GM19240 (cell line): ENCODE measurements at regions not wholly inside any gene's neighbourhood (a gene's known extent, or its start where the extent isn't known, plus 50 kb on each side); places are given as distances from the start of the nearest gene placed in this dataset.
"Not testable (repeated sequence)": the region's sequence is repeated elsewhere in the genome, so short reads cannot be mapped to it uniquely, and the experiment has no call there.

Source experiments
- DNase-seq: peaks from one replicate; pipeline ENCODE4 v3.0.0; 2011; ENCODE audit warnings: low spot score; ENCODE audit not compliant: insufficient read length

- no peak for DNase-seq
Observed at GRCh38 chr5:124894541-124894940, 148.1 kb upstream of the ZNF608 start.

DNA sequence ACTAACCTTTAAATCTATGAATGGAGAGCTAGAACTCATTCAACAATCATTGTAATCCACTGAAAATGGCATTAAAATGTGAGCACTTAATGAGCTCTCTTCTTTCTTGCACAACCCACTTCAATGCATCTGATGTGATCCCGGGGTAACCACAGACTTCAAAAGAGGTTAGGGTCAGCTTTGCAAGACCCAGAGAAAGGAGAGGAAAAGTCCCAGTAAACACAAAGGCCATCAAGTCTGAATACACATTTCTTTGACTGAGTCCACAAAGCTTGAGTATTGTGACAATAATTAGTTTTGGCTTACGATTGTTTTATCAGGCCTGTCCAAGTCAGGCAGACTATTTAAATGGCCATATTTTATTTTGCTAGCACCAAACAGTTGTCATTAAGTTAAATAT, 148.8 kb upstream of the ZNF608 start:
- no peak for DNase-seq

GRCh38 chr5:124901081-124901480, 154.6 kb upstream of the ZNF608 start:
- no peak for DNase-seq

GRCh38 chr5:124902097-124902821, 155.8 kb upstream of the ZNF608 start:
- DNase-seq, result peak; percentile 38

GRCh38 chr5:124905256-124906130, 159.1 kb upstream of the ZNF608 start:
- DNase-seq, result no peak

DNA sequence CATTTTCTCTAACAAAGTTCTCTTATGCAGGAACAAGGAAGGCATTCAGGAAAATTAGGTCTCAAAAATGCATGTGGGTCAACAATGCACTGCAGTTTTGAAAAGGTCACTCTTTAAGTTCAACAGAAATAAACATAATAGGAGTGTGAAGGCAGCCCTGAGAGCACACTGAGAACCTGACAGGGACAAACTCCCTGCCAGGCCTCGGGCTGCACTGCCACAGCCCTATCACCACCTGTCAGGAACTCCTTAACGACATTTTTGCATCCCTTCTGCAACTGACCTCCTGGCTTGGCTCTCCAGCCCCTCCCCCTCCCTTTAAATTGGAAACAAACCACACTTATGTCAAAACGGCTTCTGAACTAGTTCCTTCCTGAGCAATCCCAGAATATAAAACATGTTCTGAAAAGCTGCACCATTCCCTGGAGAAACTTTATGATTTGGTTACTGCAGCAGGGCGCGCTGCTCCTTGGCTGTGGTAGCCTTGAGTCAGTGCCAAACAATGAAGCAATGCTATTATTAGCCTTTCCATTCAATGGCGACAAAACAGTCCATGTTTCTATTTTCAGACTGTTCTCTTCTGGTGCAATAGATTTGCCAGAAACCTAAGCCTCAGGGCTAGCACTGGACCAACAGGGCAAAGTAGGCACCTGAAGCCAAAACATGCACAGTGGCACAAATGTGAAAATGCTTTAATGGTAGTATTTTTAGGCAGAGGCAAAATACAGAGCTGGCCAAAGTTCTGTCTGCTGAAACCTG, 160.1 kb upstream of the ZNF608 start:
- DNase-seq, result no peak

- DNase-seq, result no peak
Observed at GRCh38 chr5:124907098-124907644, 160.7 kb upstream of the ZNF608 start.

GRCh38 chr5:124908581-124909451, 162.4 kb upstream of the ZNF608 start:
- no peak for DNase-seq

DNA sequence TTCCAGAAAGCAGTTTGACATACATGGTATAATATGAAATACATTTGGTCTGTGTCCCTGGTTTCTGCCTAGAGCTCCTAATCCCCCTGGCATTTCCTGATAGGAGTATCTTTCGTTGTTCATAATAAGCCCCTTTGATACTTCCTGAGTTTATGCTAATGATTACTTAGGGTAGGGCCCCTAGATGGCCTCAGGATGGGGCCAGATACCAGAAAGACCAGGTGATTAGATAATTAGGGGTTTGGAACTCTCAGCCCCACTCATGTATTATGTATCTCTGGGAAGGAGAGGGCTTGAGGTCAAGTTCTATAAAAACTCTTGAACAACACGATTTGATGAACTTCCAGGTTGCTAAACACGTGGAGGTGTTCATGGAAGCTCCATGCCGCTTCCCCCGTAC, 163.3 kb upstream of the ZNF608 start:
- no peak for DNase-seq

DNA sequence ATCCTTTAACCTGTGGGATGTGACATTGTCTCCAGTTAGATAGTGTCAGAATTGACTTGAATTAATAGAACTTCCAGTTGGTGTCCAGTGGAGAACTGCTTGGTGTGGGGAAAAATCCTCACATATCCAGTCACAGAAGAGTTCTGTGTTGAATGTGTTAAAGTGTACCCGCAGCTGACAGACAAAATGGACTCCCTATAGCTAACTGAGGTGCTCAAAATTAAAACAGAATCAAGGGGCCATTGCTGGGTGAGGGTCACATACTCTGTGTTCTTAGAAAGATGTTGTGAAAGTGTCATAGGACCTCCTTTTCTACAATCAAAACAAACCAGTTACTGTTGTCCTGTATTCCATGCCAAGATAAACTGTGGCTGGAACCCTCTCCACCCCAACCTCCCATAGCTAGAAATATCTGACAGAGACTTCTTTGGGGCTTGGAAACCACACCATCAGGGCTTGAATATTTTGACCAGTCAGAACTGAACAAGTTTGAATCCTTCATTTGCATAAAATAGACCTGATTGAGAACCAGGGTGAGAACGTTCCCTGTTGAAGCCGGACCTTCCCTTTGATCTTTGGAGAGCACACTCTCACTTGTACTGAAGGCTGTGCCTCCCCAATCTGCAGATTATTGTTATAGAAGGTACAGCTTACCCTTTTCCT, 164.0 kb upstream of the ZNF608 start:
- no peak for DNase-seq

DNA sequence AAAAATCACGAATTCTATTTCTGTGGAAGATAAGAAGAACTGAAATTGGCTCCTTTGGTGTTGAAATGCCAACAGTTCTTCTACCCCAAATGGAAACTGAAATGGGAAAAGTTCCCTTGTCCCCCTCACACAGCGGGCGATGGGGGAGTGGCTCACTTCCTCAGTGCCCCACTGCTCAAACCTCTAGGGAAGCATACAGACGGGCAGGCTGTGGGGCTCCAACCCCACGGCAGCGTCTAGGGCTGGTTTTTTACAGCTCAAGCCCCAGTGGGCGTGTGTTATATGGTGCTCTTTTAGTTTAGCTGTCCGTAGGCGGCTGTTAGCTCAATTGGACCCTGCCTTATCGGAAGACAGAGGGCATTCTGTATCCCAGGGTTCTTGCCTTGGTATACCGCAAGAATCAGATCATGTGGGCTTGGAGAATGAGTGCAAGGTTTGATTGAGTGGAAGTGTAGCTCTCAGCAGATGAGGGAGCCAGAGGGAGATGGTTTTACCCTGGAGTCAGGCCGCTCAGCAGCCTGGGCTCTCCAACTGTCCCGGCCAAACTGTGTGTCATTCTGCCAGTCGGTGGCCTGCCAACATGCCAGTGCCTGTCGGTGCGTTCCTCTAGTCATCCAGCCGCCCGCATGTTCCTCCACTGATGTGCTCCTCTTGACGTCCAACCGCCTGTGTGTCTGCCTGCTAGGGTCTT, 166.3 kb upstream of the ZNF608 start:
- no peak for DNase-seq

DNA sequence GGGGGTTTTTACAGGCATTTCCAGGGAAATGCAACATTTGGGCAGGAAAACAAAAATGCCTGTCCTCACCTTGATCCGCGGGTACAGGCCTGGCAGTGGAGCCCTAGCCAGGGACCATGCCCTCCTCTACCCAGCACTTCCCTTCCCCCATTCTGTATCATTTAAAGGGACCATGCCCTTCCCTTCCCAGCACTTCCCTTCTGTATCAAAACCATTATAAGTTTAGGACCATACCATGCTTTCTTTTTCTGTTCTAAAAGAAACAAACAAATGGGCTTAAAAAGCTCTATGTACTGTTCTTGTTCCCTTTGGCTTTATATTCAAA, 166.9 kb upstream of the ZNF608 start:
- DNase-seq, result no peak

- DNase-seq, result not testable (repeated sequence)
Observed at GRCh38 chr5:124916313-124916712, 169.9 kb upstream of the ZNF608 start.

- no peak for DNase-seq
Observed at GRCh38 chr5:124918618-124919017, 172.2 kb upstream of the ZNF608 start.

GRCh38 chr5:124919076-124919475, 172.6 kb upstream of the ZNF608 start:
- DNase-seq, result no peak

DNA sequence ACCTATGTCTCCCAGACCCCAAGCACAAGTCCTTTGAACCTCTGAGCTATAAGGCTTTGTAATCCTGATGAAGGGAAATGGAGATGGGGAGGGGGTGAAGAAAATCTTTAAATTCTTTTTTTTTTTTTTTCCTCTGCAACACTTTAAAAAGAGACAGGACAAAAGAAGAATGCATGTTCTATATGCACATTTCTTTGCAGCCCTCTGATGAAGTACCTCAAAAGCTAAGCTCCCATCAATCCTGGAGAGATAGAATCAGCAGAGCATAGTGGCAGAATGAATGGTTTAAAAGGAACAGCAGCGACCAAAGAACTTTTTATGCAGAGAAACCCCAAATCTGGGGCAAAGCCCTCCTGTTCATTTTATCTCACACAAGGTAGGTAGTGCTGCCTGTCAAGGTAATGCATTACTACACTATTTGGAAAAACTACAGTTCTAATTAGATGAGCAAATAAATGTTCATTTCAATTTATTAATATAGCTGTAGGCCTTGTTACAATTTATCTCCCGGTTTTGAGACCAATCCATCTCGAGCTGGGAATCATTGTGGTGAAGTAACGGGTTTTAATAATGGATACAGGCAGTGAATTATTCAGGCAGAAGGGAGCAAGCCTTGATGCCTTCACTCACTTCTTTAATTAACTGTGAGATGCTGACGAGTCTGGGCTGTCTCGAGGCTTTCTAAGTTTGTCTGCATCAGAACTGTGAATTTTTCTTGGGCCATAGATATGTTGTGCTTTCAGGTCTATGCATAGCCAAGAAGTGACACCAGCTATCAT, 173.5 kb upstream of the ZNF608 start:
- DNase-seq, result no peak

GRCh38 chr5:124920909-124921666, 174.6 kb upstream of the ZNF608 start:
- DNase-seq, result no peak

DNA sequence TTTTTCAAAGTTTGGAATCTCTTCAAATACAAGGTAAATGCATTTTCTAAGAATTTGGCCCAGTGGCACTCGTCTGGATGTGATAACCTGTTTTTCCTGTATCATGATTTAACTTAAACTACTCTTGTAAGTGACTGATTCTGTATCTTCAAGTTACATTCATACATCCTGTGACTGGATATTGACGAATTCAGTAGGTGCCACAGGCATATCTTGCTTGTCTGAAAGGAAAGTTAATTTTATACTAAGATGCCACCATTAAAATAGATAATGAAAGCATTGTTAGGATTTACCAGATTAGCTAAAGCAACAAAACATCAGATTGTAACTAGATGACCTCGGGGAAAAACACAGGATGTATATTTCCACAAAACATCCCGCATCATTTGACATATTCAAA, 175.3 kb upstream of the ZNF608 start:
- no peak for DNase-seq
